Endothelial cell of umbilical vein (primary cell): ENCODE measurements at regions not wholly inside any gene's neighbourhood (a gene's known extent, or its start where the extent isn't known, plus 50 kb on each side); places are given as distances from the start of the nearest gene placed in this dataset.

Experiments
- CTCF ChIP-seq, 2 donors: IDR thresholded peaks; 1 replicate in 1 of 2; 2 replicates in 1 of 2; pipeline ENCODE4 v1.5.1; 2011; ENCODE audit warnings: low read length in 2 of 2, mild to moderate bottlenecking in 2 of 2, moderate library complexity in 2 of 2, control low read depth in 1 of 2, inconsistent platforms in 1 of 2, low read depth in 1 of 2; ENCODE audit not compliant: insufficient read depth in 1 of 2; ENCODE audit errors: extremely low read depth in 1 of 2
- EZH2 ChIP-seq: IDR thresholded peaks from 2 replicates; pipeline ENCODE4 v1.6.1; 2012; ENCODE audit warnings: borderline replicate concordance, low read depth, mild to moderate bottlenecking, moderate library complexity, low read length, inconsistent platforms; ENCODE audit not compliant: severe bottlenecking
- GATA2 ChIP-seq: IDR thresholded peaks from 2 replicates; pipeline ENCODE4 v1.7.0; 2011; ENCODE audit warnings: low read depth, mild to moderate bottlenecking, moderate library complexity, mixed read lengths, low read length; ENCODE audit not compliant: insufficient read length, insufficient read depth
- MYC ChIP-seq: IDR thresholded peaks from one replicate; pipeline ENCODE4 v1.6.1; 2011; ENCODE audit warnings: mild to moderate bottlenecking, low read depth, low read length
- POLR2A ChIP-seq: IDR thresholded peaks from 2 replicates; pipeline ENCODE4 v1.6.1; 2012; ENCODE audit warnings: low read depth, mild to moderate bottlenecking, control low read depth, low read length
- POLR2AphosphoS5 ChIP-seq: IDR thresholded peaks from 2 replicates; pipeline ENCODE4 v1.6.1; 2012; ENCODE audit warnings: low read depth, mild to moderate bottlenecking, control low read depth, low read length, moderate library complexity; ENCODE audit not compliant: insufficient read depth

GRCh38 chr16:16915771-16916170, 536.8 kb downstream of the NPIPA7 start:
- TF ChIP-seq EZH2 (no peak), POLR2AphosphoS5 (no peak), CTCF (IDR thresholded peaks at IDR 0.05; ENCODE audit: extremely low read depth in 1 of 2, insufficient read depth in 1 of 2, low read depth in 1 of 2, low read length in 2 of 2) (no peak), MYC (no peak), GATA2 (no peak), POLR2A (no peak)
